ACHN (cell line): ENCODE measurements at regions not wholly inside any gene's neighbourhood (a gene's known extent, or its start where the extent isn't known, plus 50 kb on each side); places are given as distances from the start of the nearest gene placed in this dataset.

Experiments
- DNase-seq: peaks from one replicate; pipeline ENCODE4 v3.0.0-alpha.2; 2015
- in situ Hi-C: cut with HindIII; loops from 2 replicates; pipeline ENCODE4 v1.10.0; 2017; ENCODE audit warnings: low sequenced_read_pairs, low pct_ligation_motif_present, low pct_unique_long_range_greater_than_20kb

DNA sequence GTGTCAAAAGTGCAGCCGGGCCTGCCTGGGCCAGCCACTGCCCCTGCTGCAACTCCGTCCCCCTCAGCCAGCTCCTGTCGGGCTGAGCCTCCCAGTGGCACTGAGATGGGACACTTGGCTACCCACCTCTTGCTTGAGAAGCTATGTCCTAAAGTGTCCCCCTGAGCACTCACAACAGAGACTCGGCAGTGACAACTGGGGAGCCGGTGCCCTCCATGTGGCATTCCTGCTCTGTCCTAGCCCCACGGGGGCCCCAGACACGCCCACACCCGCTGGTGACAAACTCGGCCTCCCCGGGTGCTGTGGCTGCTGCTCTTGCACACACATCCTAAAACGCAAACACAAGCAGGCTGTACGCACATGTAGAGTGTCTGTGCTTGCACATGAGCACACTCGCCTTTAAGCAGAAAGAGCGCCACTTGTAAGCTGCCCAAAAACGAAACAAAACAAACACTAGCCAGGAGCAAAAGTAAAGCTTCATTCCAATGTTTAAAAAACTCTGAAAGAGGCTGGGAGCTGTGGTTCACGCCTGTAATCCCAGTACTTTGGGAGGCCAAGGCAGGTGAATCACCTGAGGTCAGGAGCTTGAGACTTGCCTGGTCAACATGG, 253.9 kb downstream of the RBFOX3 start:
- in situ Hi-C loops: no loop called here
- no peak for DNase-seq

DNA sequence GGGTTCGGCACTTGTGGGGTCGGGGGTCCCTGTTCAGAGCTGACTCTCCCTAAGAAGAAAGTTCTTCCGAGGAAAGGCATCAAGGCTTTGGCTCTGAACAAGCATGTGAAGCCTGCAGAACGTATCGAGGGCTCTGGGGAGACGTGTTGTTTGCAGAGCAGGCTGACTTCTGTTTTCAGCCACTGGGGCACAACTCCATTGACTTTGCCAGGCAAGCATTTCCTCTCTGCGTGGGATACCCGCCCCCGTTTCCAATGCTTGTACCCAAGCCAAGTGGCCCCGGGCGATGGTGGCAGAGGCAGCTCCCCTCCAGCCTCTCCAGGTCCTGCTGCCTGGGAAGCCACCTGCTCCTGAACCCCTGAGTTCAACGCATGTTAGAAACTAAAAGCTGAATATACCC, 255.7 kb downstream of the RBFOX3 start:
- no peak for DNase-seq
- in situ Hi-C loops: no loop called here

DNA sequence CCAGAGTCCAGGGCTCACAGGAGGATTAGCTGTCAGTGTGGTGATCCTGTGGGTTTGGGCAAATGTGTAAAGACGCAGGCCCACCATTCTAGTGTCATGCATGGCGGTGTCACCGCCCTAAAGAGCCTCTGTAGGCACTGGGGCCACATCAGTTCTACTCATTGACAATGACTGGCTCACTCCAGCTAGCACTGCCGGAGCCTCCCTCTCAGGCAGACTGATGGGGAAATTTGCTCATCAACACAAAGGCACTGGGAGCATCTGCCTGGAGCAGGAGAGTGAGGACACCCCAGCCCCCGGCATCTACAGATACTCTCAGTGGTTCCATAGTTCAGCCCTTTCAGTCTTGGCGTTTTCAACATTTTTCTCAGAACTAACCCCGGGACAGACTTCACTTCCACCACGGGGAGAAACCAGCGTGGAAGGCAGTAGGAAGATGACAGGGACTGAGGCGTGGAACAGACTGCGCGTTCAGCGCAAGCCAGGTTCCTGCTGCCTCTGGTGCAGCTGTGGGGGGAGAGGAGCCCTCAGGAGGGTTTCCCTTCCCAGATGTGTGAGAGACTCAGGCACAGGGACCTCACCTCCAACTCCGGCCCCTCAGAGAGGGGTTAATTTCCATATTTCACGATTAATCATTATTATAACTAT, 256.6 kb downstream of the RBFOX3 start:
- in situ Hi-C loops: no loop called here
- no peak for DNase-seq

DNA sequence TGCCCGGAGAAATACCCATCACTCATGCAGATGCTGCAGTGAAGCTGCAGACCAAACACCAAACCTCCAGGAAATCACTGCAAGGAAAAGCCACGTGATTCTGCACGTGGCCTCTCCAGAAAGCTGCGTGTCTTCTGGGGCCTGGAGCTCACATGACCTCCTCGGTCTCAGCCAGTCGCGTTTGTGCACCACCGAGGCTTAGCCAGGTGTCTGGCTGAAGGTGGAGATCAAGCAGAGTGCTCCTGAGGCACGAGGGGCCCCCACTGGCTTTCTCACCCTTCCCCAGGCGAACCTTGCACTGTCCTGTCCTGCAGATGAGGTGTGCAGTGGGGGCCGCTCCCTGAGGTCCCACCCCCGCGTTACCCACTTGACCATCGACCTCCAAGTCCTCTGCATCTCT, 257.3 kb downstream of the RBFOX3 start:
- DNase-seq: no peak
- in situ Hi-C loops: no loop called here

DNA sequence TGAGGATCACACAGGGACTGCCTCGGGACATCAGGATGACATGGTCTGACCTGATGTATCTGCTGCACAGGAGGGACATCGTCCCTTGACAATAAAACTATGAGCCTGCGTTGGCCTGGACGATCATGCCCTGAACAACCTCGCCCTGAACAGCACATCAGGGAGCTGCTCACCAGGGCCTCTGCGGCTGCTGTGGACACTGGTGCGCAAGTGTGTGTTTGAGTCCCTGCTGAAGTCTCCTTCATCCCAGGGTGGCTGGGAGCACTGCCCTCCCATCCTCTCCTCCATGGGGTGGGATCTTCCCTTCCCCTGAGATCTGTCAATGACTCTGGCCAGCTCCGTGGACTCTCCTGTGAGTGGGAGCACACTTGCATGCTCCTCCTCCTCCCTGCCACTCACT, 257.8 kb downstream of the RBFOX3 start:
- in situ Hi-C loops: no loop called here
- no peak for DNase-seq

DNA sequence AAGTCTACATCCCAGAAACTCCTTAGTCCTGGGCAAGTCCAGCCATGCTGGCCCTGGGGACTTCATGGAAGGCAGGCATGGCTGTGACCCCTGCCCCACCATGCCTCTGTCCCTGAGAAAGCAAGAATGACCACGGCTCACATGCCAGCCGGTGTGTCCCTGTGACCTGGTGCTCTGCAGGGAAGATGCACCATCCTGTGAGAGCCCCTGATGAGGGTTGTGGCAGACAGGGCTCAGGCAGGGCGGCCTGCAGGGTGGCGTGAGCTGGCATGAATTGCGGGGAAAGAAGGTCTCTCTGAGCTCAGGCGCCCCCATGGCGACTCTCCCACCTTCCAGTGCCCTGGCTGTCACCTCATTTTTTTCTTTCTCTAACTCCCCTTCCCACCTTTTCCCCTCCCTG, 260.3 kb downstream of the RBFOX3 start:
- in situ Hi-C loops: no loop called here

DNA sequence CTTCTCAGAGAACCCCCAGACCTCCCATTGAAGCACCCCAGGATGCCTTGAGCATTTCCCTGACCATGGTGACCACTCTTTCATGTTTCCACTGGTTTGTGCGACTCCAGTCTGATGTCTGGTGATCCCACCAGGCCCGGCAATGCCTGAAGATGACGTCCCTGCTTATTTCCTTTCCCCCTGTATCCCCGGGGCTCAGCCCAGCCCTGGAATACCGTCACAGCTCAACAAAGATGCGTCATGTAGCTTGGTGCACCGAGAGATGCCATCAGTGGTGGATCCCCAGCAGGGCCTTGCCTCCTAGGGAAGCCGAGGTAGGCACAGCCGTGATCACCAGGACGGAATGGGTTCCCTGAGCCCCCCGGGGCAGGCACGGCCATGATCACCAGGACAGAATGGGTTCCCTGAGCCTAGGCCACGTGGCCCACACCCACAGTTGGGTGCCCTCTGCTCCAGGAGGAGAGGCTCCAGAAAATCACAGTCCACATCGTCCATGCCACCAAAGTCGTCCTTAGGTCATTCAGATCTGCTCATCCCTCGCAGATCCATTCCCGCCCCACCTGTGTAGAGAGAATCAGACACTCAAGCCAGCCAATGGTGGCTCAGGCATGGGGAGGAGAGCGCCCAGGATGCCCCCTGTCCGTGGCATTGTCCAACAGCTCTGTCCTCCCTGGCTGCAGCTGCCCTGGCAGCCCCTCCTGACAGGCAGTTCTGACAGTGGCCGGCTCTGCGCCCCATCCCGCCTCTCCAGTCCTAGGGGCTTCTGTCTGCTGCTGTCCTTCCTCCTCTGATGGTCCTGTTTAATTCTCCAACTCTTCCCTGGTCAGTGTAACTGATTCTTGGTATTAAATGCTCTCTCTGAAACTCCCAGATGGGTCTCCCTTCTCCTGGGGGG, 261.1 kb downstream of the RBFOX3 start:
- no peak for DNase-seq
- in situ Hi-C loops: no loop called here

More for the DNA sequence above, 260.3 kb downstream of the RBFOX3 start:
- DNase-seq: no peak

DNA sequence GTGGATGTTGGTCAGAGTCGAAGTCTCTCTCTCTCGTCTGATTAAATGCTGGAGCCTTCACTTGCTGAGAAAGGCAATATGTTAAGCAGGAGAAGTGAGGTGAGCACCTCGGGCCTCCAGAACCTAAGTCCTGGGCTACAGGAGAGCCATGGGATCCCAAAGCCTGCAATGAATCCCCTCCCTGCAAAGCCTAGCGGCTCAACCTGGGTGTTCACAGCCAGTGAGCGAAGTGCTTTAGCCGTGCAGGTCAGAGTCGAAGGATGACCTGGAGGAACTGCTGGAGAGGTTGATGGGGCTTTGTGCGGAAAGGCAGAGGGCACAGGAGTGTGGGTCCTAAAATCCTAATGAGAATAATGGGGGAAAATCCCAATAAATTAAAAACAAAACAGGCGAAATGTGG, 267.8 kb downstream of the ENGASE start:
- no peak for DNase-seq
- in situ Hi-C loops: no loop called here

DNA sequence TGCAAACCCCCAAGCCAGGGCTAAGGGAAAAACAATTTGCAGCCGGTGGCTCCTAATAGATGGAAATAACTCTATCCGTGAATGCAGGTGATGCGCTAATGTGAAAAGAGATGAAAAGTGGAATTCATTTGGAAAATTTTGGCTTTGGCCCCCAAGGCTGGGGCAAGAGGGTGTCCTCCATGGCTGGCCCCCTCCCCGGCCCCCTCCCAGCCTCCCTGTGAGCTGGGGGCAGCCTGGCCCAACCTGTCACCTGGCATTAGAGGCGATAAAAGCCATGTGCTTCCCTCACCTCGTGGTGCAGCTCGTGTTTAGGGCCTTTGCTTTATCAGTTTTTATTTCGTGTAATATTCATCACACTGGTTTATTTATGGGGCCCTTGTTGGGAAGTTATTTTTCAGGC, 267.2 kb downstream of the ENGASE start:
- DNase-seq: no peak
- in situ Hi-C loops: no loop called here

DNA sequence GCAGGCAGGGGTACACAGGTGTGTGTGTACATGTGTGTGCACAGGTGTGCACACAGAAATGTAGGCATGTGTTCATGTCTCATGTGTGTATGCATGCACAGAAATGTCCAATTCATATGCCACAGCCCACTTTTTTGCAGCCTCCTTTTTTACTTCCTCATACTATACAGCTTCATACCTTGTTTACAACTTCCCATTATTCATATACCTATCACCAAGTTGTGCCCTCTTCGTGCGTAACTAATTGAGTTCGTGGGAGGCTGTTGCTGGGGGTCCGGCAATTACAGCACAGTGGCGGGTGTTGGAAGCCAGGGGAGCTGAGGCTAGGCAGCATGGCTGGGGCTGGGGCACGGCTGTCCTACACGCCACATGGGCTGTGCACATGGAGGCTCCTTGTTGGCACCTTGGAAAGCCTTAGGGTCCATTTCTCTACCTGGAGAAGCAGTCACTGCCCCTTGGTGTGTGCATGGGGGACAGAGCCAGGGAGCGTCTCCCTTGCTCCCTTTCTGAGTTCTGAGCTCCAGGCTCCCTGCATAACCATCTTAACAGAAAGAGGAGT, 266.7 kb downstream of the ENGASE start:
- in situ Hi-C loops: no loop called here
- DNase-seq: no peak

DNA sequence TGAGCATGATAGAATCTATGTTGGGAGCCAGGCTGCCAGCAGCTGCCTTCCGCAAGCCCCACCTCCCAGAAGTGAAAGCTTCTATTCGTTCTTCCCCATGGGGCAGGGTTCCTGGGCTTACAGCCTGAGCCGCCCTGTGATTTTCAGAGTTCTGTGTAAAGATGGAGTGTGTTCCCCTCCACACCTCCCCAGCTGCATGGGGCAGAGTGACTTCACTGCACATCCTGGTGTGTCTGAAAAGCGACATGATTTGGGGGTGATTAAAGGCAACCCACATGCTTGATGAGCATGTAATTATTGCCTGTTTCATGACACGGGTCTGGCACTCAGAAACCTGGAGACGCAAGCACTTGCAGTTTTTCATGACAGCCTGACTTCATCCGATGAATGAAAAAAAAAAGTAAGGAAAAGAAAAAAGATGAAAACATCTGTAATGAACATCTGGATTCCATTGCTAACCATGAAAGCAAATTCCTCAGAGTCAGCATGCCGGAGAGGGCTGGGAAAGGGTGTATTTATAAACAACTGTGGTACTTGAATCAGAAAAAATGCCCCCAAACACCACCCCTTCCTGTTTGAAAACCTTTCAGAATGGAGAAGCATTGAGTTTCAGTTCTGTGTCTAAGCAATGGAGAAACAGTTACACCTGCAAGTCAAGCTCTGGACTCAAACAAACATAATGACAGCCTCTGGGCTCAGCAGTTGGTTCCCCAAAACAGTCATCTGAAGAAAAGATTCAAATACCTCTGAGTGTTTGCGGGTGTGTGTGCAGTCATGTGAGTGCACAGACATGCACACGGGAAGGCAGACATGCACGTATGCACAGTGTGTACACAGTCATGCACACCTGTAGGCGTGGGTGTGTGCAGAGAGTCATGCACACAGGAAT, 266.0 kb downstream of the ENGASE start:
- DNase-seq: no peak
- in situ Hi-C loops: no loop called here

DNA sequence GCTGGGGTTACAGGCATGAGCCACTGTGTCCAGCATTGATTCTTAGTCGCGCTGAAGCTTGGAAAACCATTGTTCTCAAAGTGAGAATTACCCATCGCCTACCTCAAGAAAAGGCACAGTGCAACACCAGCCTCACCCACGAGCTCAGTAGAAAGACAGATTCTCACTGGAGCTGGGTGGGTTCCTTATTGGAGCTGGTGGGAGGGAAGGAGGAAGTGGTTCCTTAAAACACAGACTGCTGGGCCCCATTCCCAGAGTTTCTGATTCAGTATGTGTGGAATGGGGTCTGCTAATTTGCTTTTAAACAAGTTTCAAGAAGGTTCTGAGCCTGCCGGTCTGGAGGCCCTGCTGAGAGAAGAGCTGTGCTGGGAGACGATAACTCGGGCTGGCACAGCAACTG, 264.7 kb downstream of the ENGASE start:
- in situ Hi-C loops: no loop called here
- DNase-seq: no peak

DNA sequence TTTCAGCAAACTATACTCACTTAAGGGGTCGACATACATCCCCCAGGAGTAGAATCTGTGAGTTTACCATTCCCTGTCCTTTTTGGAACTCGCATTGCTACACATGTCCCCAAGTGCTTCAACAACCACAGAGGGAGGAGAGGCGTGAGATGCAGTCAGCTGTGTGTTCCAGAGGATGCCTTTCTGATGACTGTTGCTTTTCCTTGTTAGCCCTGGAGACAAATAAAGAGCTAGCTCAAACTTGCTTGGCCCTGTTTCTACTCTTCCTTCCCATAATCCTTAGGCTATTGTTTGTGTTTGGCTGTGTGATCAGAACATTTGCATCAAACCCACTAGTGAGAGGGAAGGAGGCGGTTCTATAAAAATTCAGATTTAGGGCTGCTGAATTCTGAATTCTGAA, 264.0 kb downstream of the ENGASE start:
- DNase-seq: peak; percentile 44

DNA sequence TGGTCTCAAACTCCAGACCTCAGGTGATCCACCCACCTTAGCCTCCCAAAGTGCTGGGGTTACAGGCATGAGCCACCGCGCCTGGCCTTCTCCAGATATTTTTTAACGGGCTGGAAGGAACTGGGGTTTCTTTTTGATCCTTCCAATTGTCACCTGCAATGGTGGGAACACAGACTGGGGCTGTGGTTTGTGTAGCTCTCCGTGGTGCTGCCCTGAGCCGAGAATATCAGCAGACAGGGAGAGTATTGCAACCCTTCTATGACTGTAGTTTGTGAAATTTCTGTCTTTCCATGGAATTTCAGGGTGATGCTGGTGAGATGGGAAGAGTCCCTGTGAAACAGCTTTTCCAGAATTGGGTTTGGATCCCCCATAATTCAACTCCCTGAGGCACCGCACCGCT, 263.5 kb downstream of the ENGASE start:
- peak; percentile 13 for DNase-seq
- in situ Hi-C loops: no loop called here

More for the DNA sequence above, 264.0 kb downstream of the ENGASE start:
- in situ Hi-C loops: no loop called here

DNA sequence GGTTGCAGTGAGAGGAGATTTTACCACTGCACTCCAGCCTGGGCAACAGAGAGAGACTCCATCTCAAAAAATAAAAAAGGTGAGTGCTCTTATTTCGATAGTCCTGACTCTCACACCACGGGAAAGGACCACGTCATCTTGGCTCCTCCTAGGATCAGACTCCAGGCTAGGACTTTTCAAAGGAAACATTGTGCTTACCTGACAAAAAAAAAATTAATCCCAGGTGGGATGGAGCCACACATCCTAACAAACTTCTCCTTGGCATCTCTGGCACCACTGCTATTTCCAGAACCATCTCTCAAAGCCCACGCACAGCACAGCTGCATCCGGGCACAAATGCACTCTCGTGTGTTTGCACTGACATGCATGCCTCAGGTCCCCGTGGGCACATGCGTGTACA, 262.4 kb downstream of the ENGASE start:
- in situ Hi-C loops: no loop called here
- DNase-seq: no peak

DNA sequence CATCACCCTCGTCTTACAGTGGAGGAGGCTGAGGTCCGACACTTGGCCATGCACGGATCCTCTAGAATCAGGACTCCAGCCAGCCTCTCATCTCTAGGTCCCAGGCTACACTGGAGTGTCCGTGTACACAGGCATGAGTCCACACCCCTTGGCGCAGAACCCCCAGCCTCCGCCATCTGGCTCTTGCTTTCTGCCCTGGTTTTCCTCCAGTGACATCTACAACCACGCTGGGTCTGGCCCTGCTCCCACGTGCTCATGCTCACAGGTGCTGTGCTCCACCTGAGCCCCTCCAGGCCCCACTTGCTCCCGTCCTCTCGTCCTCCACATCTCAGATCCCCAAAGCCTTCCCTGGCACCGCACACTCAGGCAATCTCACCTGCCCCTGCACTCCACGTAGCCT, 260.8 kb downstream of the ENGASE start:
- no peak for DNase-seq
- in situ Hi-C loops: no loop called here

DNA sequence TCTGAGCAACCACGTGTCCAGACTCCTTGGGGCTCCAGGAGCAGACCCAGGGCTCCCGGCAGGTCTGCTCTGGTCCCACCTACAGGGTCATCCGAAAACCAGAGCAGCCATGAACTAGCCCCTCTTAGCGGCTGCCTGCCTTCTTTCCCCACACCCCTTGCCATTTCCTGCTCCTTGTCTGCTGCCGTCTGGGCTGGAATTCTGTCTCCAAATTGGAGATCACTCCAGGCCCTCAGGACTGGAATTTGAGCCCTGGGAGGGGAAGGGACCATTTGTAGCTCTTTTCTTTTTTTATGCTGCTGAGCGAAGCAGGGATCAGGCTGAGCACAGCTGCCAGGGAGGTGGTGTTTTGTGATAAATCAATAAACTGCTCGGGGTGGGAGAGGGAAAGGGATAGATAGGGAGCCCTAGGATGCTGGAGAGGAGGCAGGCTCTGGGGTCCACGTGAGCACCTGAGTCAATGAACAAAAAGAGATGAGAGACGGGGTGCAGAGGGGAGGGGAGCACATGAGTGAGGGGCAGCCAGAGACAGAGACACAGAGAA, 257.5 kb downstream of the ENGASE start:
- no peak for DNase-seq
- in situ Hi-C loops: no loop called here

DNA sequence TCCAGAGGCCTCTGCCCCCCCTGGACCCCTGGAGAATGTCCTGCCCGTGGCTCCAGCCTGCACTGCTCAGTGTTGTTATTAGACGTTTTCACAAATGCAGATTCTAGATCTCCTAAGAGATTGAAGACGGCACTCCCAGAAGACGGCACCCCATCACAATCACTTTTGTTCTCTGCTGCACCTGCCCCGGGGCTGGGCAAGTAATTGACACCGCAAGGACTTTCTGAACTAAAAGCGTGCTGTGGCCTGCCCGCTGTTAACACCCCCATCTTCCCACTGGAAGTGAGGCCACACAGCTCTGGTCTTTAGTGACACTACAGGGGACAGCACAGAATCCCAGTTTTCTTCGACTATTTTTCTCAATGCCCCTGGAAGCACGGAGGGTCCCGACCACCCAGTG, 256.9 kb downstream of the ENGASE start:
- in situ Hi-C loops: no loop called here
- no peak for DNase-seq
